ENCODE measurements at regions not wholly inside any gene's neighbourhood (a gene's known extent, or its start where the extent isn't known, plus 50 kb on each side); places are given as distances from the start of the nearest gene placed in this dataset.
"Not testable (repeated sequence)": the region's sequence is repeated elsewhere in the genome, so short reads cannot be mapped to it uniquely, and the experiment has no call there.

GRCh38 chr15:20055921-20056320, 485.7 kb downstream of the GOLGA6L6 start:
- peak; percentile 4 for DNase-seq

GRCh38 chr15:20048189-20048588, 493.4 kb downstream of the GOLGA6L6 start:
- not testable (repeated sequence) for DNase-seq

GRCh38 chr15:20045165-20045564, 496.4 kb downstream of the GOLGA6L6 start:
- DNase-seq: not testable (repeated sequence)

- DNase-seq: not testable (repeated sequence)
Observed at GRCh38 chr15:20040691-20041090, 500.9 kb downstream of the GOLGA6L6 start.

GRCh38 chr15:20025040-20025439, 516.6 kb downstream of the GOLGA6L6 start:
- DNase-seq: not testable (repeated sequence)

GRCh38 chr15:20022349-20022748, 519.3 kb downstream of the GOLGA6L6 start:
- not testable (repeated sequence) for DNase-seq

GRCh38 chr15:20021351-20021750, 520.2 kb downstream of the GOLGA6L6 start:
- not testable (repeated sequence) for DNase-seq

- DNase-seq: not testable (repeated sequence)
Observed at GRCh38 chr15:20020588-20020987, 521.0 kb downstream of the GOLGA6L6 start.

GRCh38 chr15:20019758-20020157, 521.8 kb downstream of the GOLGA6L6 start:
- DNase-seq: not testable (repeated sequence)

- not testable (repeated sequence) for DNase-seq
Observed at GRCh38 chr15:20017581-20017980, 524.0 kb downstream of the GOLGA6L6 start.

GRCh38 chr15:20016941-20017340, 524.7 kb downstream of the GOLGA6L6 start:
- DNase-seq: not testable (repeated sequence)

GRCh38 chr15:20012837-20013236, 528.8 kb downstream of the GOLGA6L6 start:
- not testable (repeated sequence) for DNase-seq

- not testable (repeated sequence) for DNase-seq
Observed at GRCh38 chr15:20010759-20011158, 530.8 kb downstream of the GOLGA6L6 start.

- not testable (repeated sequence) for DNase-seq
Observed at GRCh38 chr15:20009619-20010018, 532.0 kb downstream of the GOLGA6L6 start.

GRCh38 chr15:20007338-20007737, 534.3 kb downstream of the GOLGA6L6 start:
- DNase-seq: not testable (repeated sequence)

- DNase-seq: not testable (repeated sequence)
Observed at GRCh38 chr15:20003471-20003870, 538.1 kb downstream of the GOLGA6L6 start.

GRCh38 chr15:20002560-20002959, 539.0 kb downstream of the GOLGA6L6 start:
- not testable (repeated sequence) for DNase-seq

- not testable (repeated sequence) for DNase-seq
Observed at GRCh38 chr15:19996574-19997194, 544.9 kb downstream of the GOLGA6L6 start.

- not testable (repeated sequence) for DNase-seq
Observed at GRCh38 chr15:19995296-19995695, 546.3 kb downstream of the GOLGA6L6 start.

GRCh38 chr15:19992428-19992827, 549.2 kb downstream of the GOLGA6L6 start:
- DNase-seq: no peak

GRCh38 chr15:19988094-19988660, 553.4 kb downstream of the GOLGA6L6 start:
- DNase-seq: no peak

- peak; percentile 39 for DNase-seq
Observed at GRCh38 chr15:19987389-19988048, 554.1 kb downstream of the GOLGA6L6 start.

GRCh38 chr15:19984101-19984500, 557.5 kb downstream of the GOLGA6L6 start:
- DNase-seq: no peak

GRCh38 chr15:19974998-19975397, 566.6 kb downstream of the GOLGA6L6 start:
- no peak for DNase-seq

All from activated CD4-positive, alpha-beta T cell treated with anti-CD3 and anti-CD28 coated beads for 48 hours (primary cell).